ENCODE measurements at regions not wholly inside any gene's neighbourhood (a gene's known extent, or its start where the extent isn't known, plus 50 kb on each side); places are given as distances from the start of the nearest gene placed in this dataset.

GRCh38 chr1:67599085-67599484 lies 85.9 kb upstream of the GADD45A start:
- TF ChIP-seq KDM5A (IDR thresholded peaks at IDR 0.05) = no peak
- no peak for TF ChIP-seq RAD21 (conservative IDR thresholded peaks at IDR 0.05 in 1 of 2, IDR thresholded peaks at IDR 0.05 in 1 of 2)
- no peak for TF ChIP-seq POLR2A (IDR thresholded peaks at IDR 0.05; ENCODE audit: low read length)
- TF ChIP-seq CTCF (IDR thresholded peaks at IDR 0.05) = no peak
- no peak for TF ChIP-seq BHLHE40 (IDR thresholded peaks at IDR 0.05; ENCODE audit: low read depth, low read length)
- TF ChIP-seq HOXA7 (CRISPR knock-in tag; IDR thresholded peaks at IDR 0.05) = no peak
